ENCODE measurements at regions not wholly inside any gene's neighbourhood (a gene's known extent, or its start where the extent isn't known, plus 50 kb on each side); places are given as distances from the start of the nearest gene placed in this dataset.

GRCh38 chr21:28826569-28826968 is 166.1 kb downstream of the LTN1 start:
- TF ChIP-seq EP300 (IDR thresholded peaks at IDR 0.05) (no peak), POLR2A (IDR thresholded peaks at IDR 0.05) (no peak), CTCF (IDR thresholded peaks at IDR 0.05) (no peak), POLR2AphosphoS5 (IDR thresholded peaks at IDR 0.05) (no peak)
- DNase-seq (no peak), ATAC-seq (ENCODE audit: low FRiP score in 2 of 2) (no peak)
- Histone ChIP-seq H3K27me3 (no peaks in the 10 kb centered on the region), H3K4me1 (peaks cover 0 to 15% (median 6%) of the 10 kb centered on the region in 4 donors), H3K27ac (no peak overlapping the region), H3K4me3 (no peak overlapping the region), H3K36me3 (no peaks in the 10 kb centered on the region), H3K9me3 (no peaks in the 10 kb centered on the region)
- 80 to 85% methylated on average over 6 of the region's 6 CpGs for WGBS, 2 donors

GRCh38 chr21:28826021-28826420 is 166.7 kb downstream of the LTN1 start:
- DNase-seq: no peak
- Histone ChIP-seq H3K4me3 (no peak overlapping the region), H3K27me3 (no peaks in the 10 kb centered on the region), H3K36me3 (no peaks in the 10 kb centered on the region), H3K27ac (no peak overlapping the region), H3K9me3 (no peaks in the 10 kb centered on the region), H3K4me1 (peaks cover 0 to 16% (median 6%) of the 10 kb centered on the region in 4 donors)
- no peak for TF ChIP-seq POLR2A (IDR thresholded peaks at IDR 0.05)
- no peak for TF ChIP-seq CTCF (IDR thresholded peaks at IDR 0.05)
- no peak for TF ChIP-seq EP300 (IDR thresholded peaks at IDR 0.05)
- TF ChIP-seq POLR2AphosphoS5 (IDR thresholded peaks at IDR 0.05): no peak
- 58 to 69% methylated on average over 2 of the region's 2 CpGs for WGBS, 2 donors
- ATAC-seq (ENCODE audit: low FRiP score in 2 of 2): no peak

- Histone ChIP-seq H3K27me3 (no peaks in the 10 kb centered on the region), H3K9me3 (no peaks in the 10 kb centered on the region), H3K27ac (peak overlapping the region; percentile 31 to 55 (median 44)), H3K4me1 (peaks cover 0 to 16% (median 6%) of the 10 kb centered on the region in 4 donors), H3K36me3 (no peaks in the 10 kb centered on the region), H3K4me3 (no peak overlapping the region)
- DNase-seq: no peak
- no peak for TF ChIP-seq EP300 (IDR thresholded peaks at IDR 0.05)
- TF ChIP-seq CTCF (IDR thresholded peaks at IDR 0.05): no peak
- TF ChIP-seq POLR2A (IDR thresholded peaks at IDR 0.05): no peak
- TF ChIP-seq POLR2AphosphoS5 (IDR thresholded peaks at IDR 0.05): no peak
- 80 to 86% methylated on average over 2 of the region's 2 CpGs for WGBS, 2 donors
- no peak for ATAC-seq (ENCODE audit: low FRiP score in 2 of 2)
These were observed 169.2 kb downstream of the LTN1 start for GRCh38 chr21:28823429-28823828.

- DNase-seq (no peak), ATAC-seq (ENCODE audit: low FRiP score in 2 of 2) (peak; percentile 52 to 73)
- WGBS, 2 donors: 43 to 58% methylated on average over 3 of the region's 3 CpGs
- no peaks in the 10 kb centered on the region for H3K9me3 ChIP-seq
- H3K4me1 ChIP-seq: peaks cover 0 to 16% (median 6%) of the 10 kb centered on the region in 4 donors
- H3K4me3 ChIP-seq: no peak overlapping the region
- peak overlapping the region; percentile 27 to 55 (median 52) for H3K27ac ChIP-seq
- no peaks in the 10 kb centered on the region for H3K36me3 ChIP-seq
- no peaks in the 10 kb centered on the region for H3K27me3 ChIP-seq
- TF ChIP-seq POLR2AphosphoS5 (IDR thresholded peaks at IDR 0.05): peak; percentile 17 to 25
- peak in 1 of 4 donors; percentile 71 for TF ChIP-seq EP300 (IDR thresholded peaks at IDR 0.05)
- no peak for TF ChIP-seq CTCF (IDR thresholded peaks at IDR 0.05)
These were observed 170.0 kb downstream of the LTN1 start for GRCh38 chr21:28822486-28823335.

- Histone ChIP-seq H3K9me3 (no peaks in the 10 kb centered on the region), H3K4me1 (peaks cover 0 to 16% (median 6%) of the 10 kb centered on the region in 4 donors), H3K27me3 (no peaks in the 10 kb centered on the region), H3K27ac (peak overlapping the region; percentile 17 to 55 (median 41)), H3K36me3 (no peaks in the 10 kb centered on the region), H3K4me3 (no peak overlapping the region)
- ATAC-seq (ENCODE audit: low FRiP score in 2 of 2): no peak
- TF ChIP-seq POLR2A (IDR thresholded peaks at IDR 0.05) (no peak), EP300 (IDR thresholded peaks at IDR 0.05) (no peak), POLR2AphosphoS5 (IDR thresholded peaks at IDR 0.05) (no peak), CTCF (IDR thresholded peaks at IDR 0.05) (no peak)
- DNase-seq: no peak
These were observed 170.6 kb downstream of the LTN1 start for GRCh38 chr21:28822123-28822399.
